Ecto neural progenitor cell (in vitro differentiated cells): ENCODE measurements at regions not wholly inside any gene's neighbourhood (a gene's known extent, or its start where the extent isn't known, plus 50 kb on each side); places are given as distances from the start of the nearest gene placed in this dataset.
"Not testable (repeated sequence)": the region's sequence is repeated elsewhere in the genome, so short reads cannot be mapped to it uniquely, and the experiment has no call there.

Experiments
- DNase-seq: peaks from one replicate; pipeline ENCODE4 v3.0.0-alpha.2; 2018; ENCODE audit warnings: low spot score

- DNase-seq: no peak
Measured at GRCh38 chr1:79519084-79519760, 512.7 kb upstream of the ADGRL4 start.

GRCh38 chr1:79517470-79518224 lies 511.1 kb upstream of the ADGRL4 start:
- no peak for DNase-seq

GRCh38 chr1:79507770-79508169 lies 501.2 kb upstream of the ADGRL4 start:
- no peak for DNase-seq

GRCh38 chr1:79501153-79501552 lies 494.6 kb upstream of the ADGRL4 start:
- no peak for DNase-seq

GRCh38 chr1:79499541-79499940 lies 493.0 kb upstream of the ADGRL4 start:
- no peak for DNase-seq

- DNase-seq: no peak
Measured at GRCh38 chr1:79497193-79497773, 490.8 kb upstream of the ADGRL4 start.

- no peak for DNase-seq
Measured at GRCh38 chr1:79496129-79496528, 489.6 kb upstream of the ADGRL4 start.

- not testable (repeated sequence) for DNase-seq
Measured at GRCh38 chr1:79493702-79494101, 487.2 kb upstream of the ADGRL4 start.

- not testable (repeated sequence) for DNase-seq
Measured at GRCh38 chr1:79488572-79489121, 482.1 kb upstream of the ADGRL4 start.

GRCh38 chr1:79478728-79479373 lies 472.3 kb upstream of the ADGRL4 start:
- no peak for DNase-seq

- no peak for DNase-seq
Measured at GRCh38 chr1:79478160-79478559, 471.6 kb upstream of the ADGRL4 start.

GRCh38 chr1:79472067-79472656 lies 465.6 kb upstream of the ADGRL4 start:
- DNase-seq: no peak

GRCh38 chr1:79469139-79469538 lies 462.6 kb upstream of the ADGRL4 start:
- no peak for DNase-seq

GRCh38 chr1:79460773-79461436 lies 454.4 kb upstream of the ADGRL4 start:
- DNase-seq: no peak

GRCh38 chr1:79457562-79458224 lies 451.2 kb upstream of the ADGRL4 start:
- no peak for DNase-seq

- no peak for DNase-seq
Measured at GRCh38 chr1:79448426-79448825, 441.9 kb upstream of the ADGRL4 start.

- DNase-seq: no peak
Measured at GRCh38 chr1:79441238-79441637, 434.7 kb upstream of the ADGRL4 start.

- DNase-seq: no peak
Measured at GRCh38 chr1:79437540-79437939, 431.0 kb upstream of the ADGRL4 start.

GRCh38 chr1:79431340-79431739 lies 424.8 kb upstream of the ADGRL4 start:
- no peak for DNase-seq

GRCh38 chr1:79430437-79430836 lies 423.9 kb upstream of the ADGRL4 start:
- peak; percentile 45 for DNase-seq

- no peak for DNase-seq
Measured at GRCh38 chr1:79422726-79423125, 416.2 kb upstream of the ADGRL4 start.
